ENCODE measurements at regions not wholly inside any gene's neighbourhood (a gene's known extent, or its start where the extent isn't known, plus 50 kb on each side); places are given as distances from the start of the nearest gene placed in this dataset.

DNA sequence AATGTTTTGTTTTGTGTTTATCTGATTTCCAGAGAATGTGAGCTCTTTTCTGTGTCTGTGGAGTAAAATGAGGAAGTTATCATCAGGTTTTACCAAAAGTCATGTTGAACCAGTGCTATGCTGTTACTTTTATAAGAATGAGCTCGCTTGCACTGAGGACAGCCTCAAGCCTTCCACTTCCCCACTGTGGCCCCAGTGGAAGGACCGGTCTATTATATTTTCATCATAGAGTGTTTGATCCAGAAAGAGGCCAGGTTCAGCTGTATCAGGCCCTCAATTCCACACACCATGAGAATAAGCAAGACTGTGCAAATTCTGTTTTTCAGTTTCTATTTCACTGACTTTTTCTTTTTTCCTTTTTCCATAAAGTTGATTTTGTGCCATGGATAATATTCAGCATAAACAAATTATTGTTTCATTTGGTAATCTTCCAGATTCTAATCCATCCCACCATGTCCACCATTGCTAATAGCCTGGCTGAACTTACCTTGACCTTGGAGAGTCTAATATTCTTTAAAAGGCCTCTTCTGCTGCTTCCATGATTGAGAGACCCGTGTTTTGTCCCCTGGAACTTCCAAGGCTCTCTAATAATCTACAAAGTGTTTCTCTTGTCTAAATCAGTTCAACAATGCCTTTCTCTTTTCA lies 286.2 kb downstream of the THBS2 start:
- no peaks in the 10 kb centered on the region for H3K79me2 ChIP-seq (ENCODE audit: insufficient read depth, low read length)
- no peaks in the 10 kb centered on the region for H3K36me3 ChIP-seq (ENCODE audit: insufficient read depth, low read length)
- DNase-seq (no peak), ATAC-seq (ENCODE audit: insufficient read depth, low read depth) (no peak)
- no peak overlapping the region for H3K4me3 ChIP-seq (ENCODE audit: low read depth in 1 of 2, low read length in 2 of 2)
- H3K27me3 ChIP-seq (ENCODE audit: insufficient read depth, low read length, poor library complexity): peaks cover 5% of the 10 kb centered on the region
- no peak for TF ChIP-seq EZH2 (IDR thresholded peaks at IDR 0.05; ENCODE audit: borderline replicate concordance, low read depth, low read length, severe bottlenecking)
- TF ChIP-seq, protein P1, sequence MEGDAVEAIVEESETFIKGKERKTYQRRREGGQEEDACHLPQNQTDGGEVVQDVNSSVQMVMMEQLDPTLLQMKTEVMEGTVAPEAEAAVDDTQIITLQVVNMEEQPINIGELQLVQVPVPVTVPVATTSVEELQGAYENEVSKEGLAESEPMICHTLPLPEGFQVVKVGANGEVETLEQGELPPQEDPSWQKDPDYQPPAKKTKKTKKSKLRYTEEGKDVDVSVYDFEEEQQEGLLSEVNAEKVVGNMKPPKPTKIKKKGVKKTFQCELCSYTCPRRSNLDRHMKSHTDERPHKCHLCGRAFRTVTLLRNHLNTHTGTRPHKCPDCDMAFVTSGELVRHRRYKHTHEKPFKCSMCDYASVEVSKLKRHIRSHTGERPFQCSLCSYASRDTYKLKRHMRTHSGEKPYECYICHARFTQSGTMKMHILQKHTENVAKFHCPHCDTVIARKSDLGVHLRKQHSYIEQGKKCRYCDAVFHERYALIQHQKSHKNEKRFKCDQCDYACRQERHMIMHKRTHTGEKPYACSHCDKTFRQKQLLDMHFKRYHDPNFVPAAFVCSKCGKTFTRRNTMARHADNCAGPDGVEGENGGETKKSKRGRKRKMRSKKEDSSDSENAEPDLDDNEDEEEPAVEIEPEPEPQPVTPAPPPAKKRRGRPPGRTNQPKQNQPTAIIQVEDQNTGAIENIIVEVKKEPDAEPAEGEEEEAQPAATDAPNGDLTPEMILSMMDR (IDR thresholded peaks at IDR 0.05; ENCODE audit: borderline replicate concordance, extremely low read depth, low read length, poor library complexity, severe bottlenecking): no peak
- H3K9me3 ChIP-seq (ENCODE audit: insufficient read depth, low read length, severe bottlenecking): no peaks in the 10 kb centered on the region
- no peak overlapping the region for H3K4me2 ChIP-seq (ENCODE audit: insufficient read depth, low read length)
- no peaks in the 10 kb centered on the region for H3K4me1 ChIP-seq (ENCODE audit: insufficient read depth, low read length)
- H4K20me1 ChIP-seq (ENCODE audit: insufficient read depth, low read length): no peaks in the 10 kb centered on the region
- no peak overlapping the region for H2AFZ ChIP-seq (ENCODE audit: low read depth, low read length)
- no peak overlapping the region for H3K9ac ChIP-seq (ENCODE audit: low read depth, low read length)
- no peak overlapping the region for H3K27ac ChIP-seq (ENCODE audit: low read length)

DNA sequence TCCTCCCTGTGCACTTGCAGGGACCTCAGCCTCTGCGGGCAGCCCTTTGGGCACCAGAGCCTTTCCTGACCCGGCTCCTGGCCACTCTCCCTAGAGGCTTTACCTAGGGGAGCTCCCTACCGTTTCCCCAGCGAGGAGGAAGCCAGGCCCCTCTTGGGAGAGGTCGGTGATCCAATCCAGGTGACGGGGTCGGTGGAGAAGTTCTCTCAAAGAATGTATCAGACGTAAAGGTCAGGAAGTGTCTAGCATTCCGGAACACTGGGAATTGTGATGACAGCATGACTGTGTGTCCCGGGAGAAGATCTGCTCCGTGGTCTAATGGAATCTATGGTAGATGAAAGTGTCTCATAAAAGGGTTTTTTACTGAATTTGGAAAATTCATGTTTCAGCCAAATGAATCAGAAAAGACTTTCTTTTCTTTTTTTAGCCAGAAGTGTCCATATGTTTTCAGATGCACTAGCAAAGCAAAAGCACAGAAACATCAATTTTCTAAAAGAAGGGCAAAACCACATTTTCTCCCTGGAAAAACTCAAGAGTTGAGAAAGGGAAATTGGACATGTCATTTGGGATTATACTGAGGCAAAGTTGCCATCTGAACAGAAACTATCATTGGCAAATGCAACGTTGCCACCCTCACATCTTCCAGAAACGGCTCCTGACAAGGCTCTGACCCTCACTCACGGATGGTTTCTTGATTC lies 289.4 kb downstream of the THBS2 start:
- TF ChIP-seq, protein P1 (IDR thresholded peaks at IDR 0.05; ENCODE audit: borderline replicate concordance, extremely low read depth, low read length, poor library complexity, severe bottlenecking): no peak
- no peak for TF ChIP-seq EZH2 (IDR thresholded peaks at IDR 0.05; ENCODE audit: borderline replicate concordance, low read depth, low read length, severe bottlenecking)
- peaks cover 5% of the 10 kb centered on the region for H3K27me3 ChIP-seq (ENCODE audit: insufficient read depth, low read length, poor library complexity)
- no peaks in the 10 kb centered on the region for H4K20me1 ChIP-seq (ENCODE audit: insufficient read depth, low read length)
- no peaks in the 10 kb centered on the region for H3K36me3 ChIP-seq (ENCODE audit: insufficient read depth, low read length)
- H2AFZ ChIP-seq (ENCODE audit: low read depth, low read length): no peak overlapping the region
- H3K9me3 ChIP-seq (ENCODE audit: insufficient read depth, low read length, severe bottlenecking): no peaks in the 10 kb centered on the region
- H3K4me1 ChIP-seq (ENCODE audit: insufficient read depth, low read length): no peaks in the 10 kb centered on the region
- no peak overlapping the region for H3K4me3 ChIP-seq (ENCODE audit: low read depth in 1 of 2, low read length in 2 of 2)
- ATAC-seq (ENCODE audit: insufficient read depth, low read depth) (no peak), DNase-seq (no peak)
- H3K79me2 ChIP-seq (ENCODE audit: insufficient read depth, low read length): no peaks in the 10 kb centered on the region
- no peak overlapping the region for H3K9ac ChIP-seq (ENCODE audit: low read depth, low read length)
- H3K27ac ChIP-seq (ENCODE audit: low read length): no peak overlapping the region
- no peak overlapping the region for H3K4me2 ChIP-seq (ENCODE audit: insufficient read depth, low read length)

DNA sequence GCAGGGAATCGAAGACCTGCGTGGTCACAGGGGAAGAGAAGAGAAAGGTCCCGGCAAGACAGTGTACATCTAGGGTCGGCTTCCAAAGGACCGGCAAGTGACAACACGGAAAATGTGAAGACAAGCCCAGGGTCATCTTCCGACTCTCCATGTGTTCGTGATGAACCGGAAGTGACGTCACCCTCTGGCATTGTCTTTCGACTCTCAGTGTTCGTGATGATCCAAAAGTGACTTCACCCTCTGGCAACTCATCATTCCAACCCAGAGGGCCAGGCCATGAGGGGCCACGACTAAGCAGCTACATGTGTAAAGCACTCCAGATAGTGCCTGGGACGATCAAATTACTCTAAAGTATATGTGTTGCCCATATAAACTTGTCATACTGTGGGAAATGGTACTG lies 290.8 kb downstream of the THBS2 start:
- no peak overlapping the region for H3K27ac ChIP-seq (ENCODE audit: low read length)
- no peak for ATAC-seq (ENCODE audit: insufficient read depth, low read depth)
- H3K9ac ChIP-seq (ENCODE audit: low read depth, low read length): no peak overlapping the region
- no peaks in the 10 kb centered on the region for H3K4me1 ChIP-seq (ENCODE audit: insufficient read depth, low read length)
- no peaks in the 10 kb centered on the region for H3K79me2 ChIP-seq (ENCODE audit: insufficient read depth, low read length)
- no peaks in the 10 kb centered on the region for H4K20me1 ChIP-seq (ENCODE audit: insufficient read depth, low read length)
- peaks cover 5% of the 10 kb centered on the region for H3K27me3 ChIP-seq (ENCODE audit: insufficient read depth, low read length, poor library complexity)
- H3K4me3 ChIP-seq (ENCODE audit: low read depth in 1 of 2, low read length in 2 of 2): no peak overlapping the region
- TF ChIP-seq EZH2 (IDR thresholded peaks at IDR 0.05; ENCODE audit: borderline replicate concordance, low read depth, low read length, severe bottlenecking): no peak
- TF ChIP-seq, protein P1 (IDR thresholded peaks at IDR 0.05; ENCODE audit: borderline replicate concordance, extremely low read depth, low read length, poor library complexity, severe bottlenecking): no peak
- DNase-seq: no peak
- H3K4me2 ChIP-seq (ENCODE audit: insufficient read depth, low read length): no peak overlapping the region
- no peak overlapping the region for H2AFZ ChIP-seq (ENCODE audit: low read depth, low read length)
- no peaks in the 10 kb centered on the region for H3K9me3 ChIP-seq (ENCODE audit: insufficient read depth, low read length, severe bottlenecking)
- H3K36me3 ChIP-seq (ENCODE audit: insufficient read depth, low read length): no peaks in the 10 kb centered on the region
